H1 (cell line): ENCODE measurements at regions not wholly inside any gene's neighbourhood (a gene's known extent, or its start where the extent isn't known, plus 50 kb on each side); places are given as distances from the start of the nearest gene placed in this dataset.

ENCODE experiments used
- CTCF ChIA-PET: fragments of 300-600 bp; sonication (Branson Sonifier 250); formaldehyde crosslinking; loops from one replicate; lab custom pipeline; 2021; ENCODE audit not compliant: partially characterized antibody; lab: Charles Lee
- POLR2A ChIA-PET: fragments of 300-600 bp; sonication (Branson Sonifier 250); formaldehyde crosslinking; loops from one replicate; lab custom pipeline; 2021; ENCODE audit warnings: inconsistent platforms; ENCODE audit not compliant: partially characterized antibody; lab: Charles Lee
- DNase-seq, 2 experiments: peaks; one replicate each; pipeline versions ENCODE4 v3.0.0 to v3.0.0-alpha.2; 2010 to 2022; ENCODE audit warnings: low spot score in 2 of 2, low read depth in 1 of 2, mixed read lengths in 1 of 2
- FAIRE-seq: peaks from 2 replicates; lab custom pipeline; 2011; peaks lifted over from hg19 to GRCh38; lab: Jason Lieb, UNC
- H2AFZ ChIP-seq: 2 replicates; pipeline ENCODE4 v1.8.1; 2012; ENCODE audit warnings: low read length, inconsistent platforms
- H2AK5ac ChIP-seq: 2 replicates; pipeline ENCODE4 v1.6.1; 2013; ENCODE audit warnings: low read depth, low read length
- H2BK120ac ChIP-seq: replicated peaks from 2 replicates; pipeline ENCODE3; 2013; ENCODE audit warnings: low read depth, low read length, inconsistent platforms
- H2BK12ac ChIP-seq: 2 replicates; pipeline ENCODE4 v1.6.1; 2013; ENCODE audit warnings: low read depth, low read length
- H2BK15ac ChIP-seq: 2 replicates; pipeline ENCODE4 v1.6.1; 2013; ENCODE audit warnings: low read length
- H2BK20ac ChIP-seq: 2 replicates; pipeline ENCODE4 v1.6.1; 2013; ENCODE audit warnings: low read length
- H2BK5ac ChIP-seq: 2 replicates; pipeline ENCODE4 v1.6.1; 2013; ENCODE audit warnings: low read depth, low read length
- H3K14ac ChIP-seq: 2 replicates; pipeline ENCODE4 v1.6.1; 2013; ENCODE audit warnings: inconsistent platforms; ENCODE audit not compliant: insufficient read length
- H3K18ac ChIP-seq: 2 replicates; pipeline ENCODE4 v1.6.1; 2013; ENCODE audit warnings: low read length; ENCODE audit errors: extremely low read depth
- H3K23ac ChIP-seq: 2 replicates; pipeline ENCODE4 v1.6.1; 2013; ENCODE audit warnings: inconsistent platforms; ENCODE audit not compliant: insufficient read length
- H3K23me2 ChIP-seq: 2 replicates; pipeline ENCODE4 v1.6.1; 2013; ENCODE audit warnings: low read depth, low read length
- H3K27ac ChIP-seq: 2 replicates; pipeline ENCODE4 v1.6.1; 2011; ENCODE audit warnings: low read depth, low read length, inconsistent platforms
- H3K27me3 ChIP-seq, 4 experiments: replicated peaks in 1 of 4; 1 replicate in 1 of 4; 2 replicates in 3 of 4; pipeline versions ENCODE4 v1.6.1 to v1.8.1; 2011 to 2013; ENCODE audit warnings: low read length in 3 of 4, mild to moderate bottlenecking in 3 of 4, inconsistent platforms in 2 of 4, mixed read lengths in 2 of 4, moderate library complexity in 1 of 4; ENCODE audit not compliant: control insufficient read depth in 3 of 4, insufficient read depth in 3 of 4; ENCODE audit errors: extremely low read depth in 1 of 4
- H3K36me3 ChIP-seq, 4 experiments: 2 replicates each; pipeline versions ENCODE4 v1.6.1 to v1.8.1; 2011 to 2013; ENCODE audit warnings: mild to moderate bottlenecking in 4 of 4, low read length in 3 of 4, moderate library complexity in 2 of 4, control low read depth in 1 of 4, inconsistent platforms in 1 of 4; ENCODE audit not compliant: insufficient read depth in 4 of 4, control insufficient read depth in 2 of 4
- H3K4ac ChIP-seq: replicated peaks from 2 replicates; pipeline ENCODE3; 2013; ENCODE audit warnings: low read length, low read depth, mixed read lengths, inconsistent platforms; ENCODE audit not compliant: insufficient read length
- H3K4me1 ChIP-seq, 4 experiments: replicated peaks in 1 of 4; 1 replicate in 1 of 4; 2 replicates in 3 of 4; pipeline versions ENCODE4 v1.6.1 to v1.8.1; 2011 to 2013; ENCODE audit warnings: low read length in 3 of 4, inconsistent platforms in 2 of 4, mixed read lengths in 1 of 4; ENCODE audit not compliant: insufficient read depth in 4 of 4, control insufficient read depth in 3 of 4
- H3K4me2 ChIP-seq, 2 experiments: 2 replicates each; pipeline versions ENCODE4 v1.6.1 to v1.8.1; 2011 to 2013; ENCODE audit warnings: low read depth in 2 of 2, low read length in 2 of 2, control low read depth in 1 of 2, inconsistent platforms in 1 of 2, mild to moderate bottlenecking in 1 of 2; ENCODE audit not compliant: insufficient read depth in 1 of 2
- H3K4me3 ChIP-seq, 4 experiments: fragments of 200-600, 300-600 bp in 1 of 4; sonication (generic), shearing (Covaris generic), sonication (Bioruptor Twin) in 1 of 4; 2 replicates each; pipeline versions ENCODE4 v1.5.1 to v1.8.1; 2011 to 2016; ENCODE audit warnings: low read length in 4 of 4, low read depth in 3 of 4, control low read depth in 2 of 4, inconsistent platforms in 2 of 4, mild to moderate bottlenecking in 2 of 4, mixed read lengths in 1 of 4, moderate library complexity in 1 of 4; ENCODE audit not compliant: insufficient read depth in 2 of 4; ENCODE audit errors: extremely low read depth in 1 of 4
- H3K56ac ChIP-seq: replicated peaks from 2 replicates; pipeline ENCODE3; 2013; ENCODE audit warnings: low read depth, mild to moderate bottlenecking, mixed read lengths, low read length, inconsistent platforms; ENCODE audit not compliant: insufficient read length
- H3K79me1 ChIP-seq: 2 replicates; pipeline ENCODE4 v1.6.1; 2013; ENCODE audit warnings: low read depth, low read length, control low read depth
- H3K79me2 ChIP-seq, 2 experiments: 2 replicates each; pipeline versions ENCODE4 v1.6.1 to v1.8.1; 2012 to 2013; ENCODE audit warnings: low read length in 2 of 2, mild to moderate bottlenecking in 2 of 2, inconsistent platforms in 1 of 2; ENCODE audit not compliant: insufficient read depth in 2 of 2, control insufficient read depth in 1 of 2
- H3K9ac ChIP-seq, 4 experiments: replicated peaks in 1 of 4; 1 replicate in 1 of 4; 2 replicates in 3 of 4; pipeline versions ENCODE4 v1.6.1 to v1.8.1; 2011 to 2013; ENCODE audit warnings: low read depth in 3 of 4, low read length in 3 of 4, control low read depth in 2 of 4, mild to moderate bottlenecking in 2 of 4, moderate library complexity in 2 of 4, inconsistent platforms in 1 of 4; ENCODE audit errors: extremely low read depth in 1 of 4
- H3K9me3 ChIP-seq, 2 experiments: 2 replicates each; pipeline versions ENCODE4 v1.6.1 to v1.8.1; 2012 to 2013; ENCODE audit warnings: mild to moderate bottlenecking in 2 of 2, moderate library complexity in 2 of 2, control low read depth in 1 of 2, inconsistent platforms in 1 of 2, low read depth in 1 of 2, low read length in 1 of 2, mixed read lengths in 1 of 2; ENCODE audit not compliant: insufficient read depth in 2 of 2
- H4K20me1 ChIP-seq, 2 experiments: replicated peaks in 1 of 2; 2 replicates each; pipeline versions ENCODE3 to v1.8.1; 2011 to 2013; ENCODE audit warnings: inconsistent platforms in 2 of 2, low read length in 2 of 2, mild to moderate bottlenecking in 1 of 2; ENCODE audit not compliant: insufficient read depth in 2 of 2, control insufficient read depth in 1 of 2
- H4K5ac ChIP-seq: 2 replicates; pipeline ENCODE4 v1.6.1; 2013; ENCODE audit warnings: low read length, low read depth, mixed read lengths, inconsistent platforms; ENCODE audit not compliant: insufficient read length
- H4K8ac ChIP-seq: 2 replicates; pipeline ENCODE4 v1.8.0; 2013; ENCODE audit warnings: mild to moderate bottlenecking, moderate library complexity, low read length, inconsistent platforms; ENCODE audit not compliant: insufficient read depth; ENCODE audit errors: extremely low read depth
- H4K91ac ChIP-seq: replicated peaks from 2 replicates; pipeline ENCODE3; 2013; ENCODE audit warnings: low read length, mixed read lengths, inconsistent platforms; ENCODE audit not compliant: insufficient read length
- E2F6 ChIP-seq: IDR thresholded peaks from 2 replicates; pipeline ENCODE4 v1.6.1; 2012; ENCODE audit warnings: inconsistent platforms
- EP300 ChIP-seq, 2 experiments: IDR thresholded peaks; 1 replicate in 1 of 2; 2 replicates in 1 of 2; pipeline ENCODE4 v1.6.1; 2011 to 2012; ENCODE audit warnings: low read depth in 2 of 2, low read length in 2 of 2, mild to moderate bottlenecking in 2 of 2, borderline replicate concordance in 1 of 2, inconsistent platforms in 1 of 2, moderate library complexity in 1 of 2
- EZH2 ChIP-seq: fragments of 200-600 bp; sonication (generic); IDR thresholded peaks from 2 replicates; pipeline ENCODE4 v1.7.1; 2012; ENCODE audit warnings: low read depth, mild to moderate bottlenecking, moderate library complexity, low read length, inconsistent platforms; ENCODE audit not compliant: severe bottlenecking
- GTF2F1 ChIP-seq: IDR thresholded peaks from 2 replicates; pipeline ENCODE4 v1.6.1; 2012; ENCODE audit warnings: low read depth, low read length, improper control_type of control experiment, borderline replicate concordance
- JUND ChIP-seq: IDR thresholded peaks from 2 replicates; pipeline ENCODE4 v1.6.1; 2011; ENCODE audit warnings: mild to moderate bottlenecking, improper control_type of control experiment, low read length
- NRF1 ChIP-seq: IDR thresholded peaks from 2 replicates; pipeline ENCODE4 v1.6.1; 2011; ENCODE audit warnings: mild to moderate bottlenecking, low read depth, low read length, improper control_type of control experiment
- RFX5 ChIP-seq: IDR thresholded peaks from 2 replicates; pipeline ENCODE4 v1.6.1; 2011; ENCODE audit warnings: low read depth, low read length, improper control_type of control experiment, borderline replicate concordance
- SAP30 ChIP-seq: fragments of 300-600 bp; sonication (generic); IDR thresholded peaks from 2 replicates; pipeline ENCODE4 v1.7.1; 2012; ENCODE audit warnings: low read length, moderate library complexity, mild to moderate bottlenecking, inconsistent platforms; ENCODE audit not compliant: insufficient read depth, insufficient replicate concordance
- WGBS, 2 experiments: shearing (Covaris generic) in 1 of 2; methylation state at CpG; one replicate each; pipeline versions ENCODE4 v1.1.6 to v1.1.7; 2013 to 2015; ENCODE audit warnings: low lambda C conversion rate in 2 of 2, mixed read lengths in 2 of 2, inconsistent platforms in 1 of 2, low coverage in 1 of 2, missing lambda C conversion rate in 1 of 2; ENCODE audit not compliant: insufficient replicate concordance in 2 of 2, insufficient coverage in 1 of 2, insufficient read length in 1 of 2; ENCODE audit errors: extremely low coverage in 1 of 2, missing lambda C conversion rate in 1 of 2; 5-methylcytosine and 5-hydroxymethylcytosine counted together
- TF ChIP-seq, protein P1 (sequence below), 3 experiments: IDR thresholded peaks; 1 replicate in 2 of 3; 2 replicates in 1 of 3; pipeline versions ENCODE4 v1.5.1 to v1.6.1; 2011; ENCODE audit warnings: low read length in 3 of 3, mild to moderate bottlenecking in 3 of 3, inconsistent platforms in 2 of 3, low read depth in 1 of 3, moderate library complexity in 1 of 3; ENCODE audit not compliant: insufficient read depth in 1 of 3; ENCODE audit errors: control extremely low read depth in 1 of 3

GRCh38 chr2:191538334-191538903, 139.5 kb upstream of the NABP1 start:
- ChIA-PET POLR2A (interaction anchor here (0.9 kb wide), 1 partner anchor 292 kb away, joined by 3 read pairs; no protein-coding TSS in a partner anchor), CTCF (interaction anchor here (0.6 to 6.4 kb wide), 26 partner anchors 9 to 487 kb away, joined by 3 to 91 read pairs (median 6); no protein-coding TSS in a partner anchor)
- Histone ChIP-seq H3K27ac (no peak overlapping the region), H4K91ac (no peak overlapping the region), H3K23ac (no peak overlapping the region), H3K18ac (no peak overlapping the region), H3K36me3 (no peaks in the 10 kb centered on the region), H3K9me3 (no peaks in the 10 kb centered on the region), H3K79me2 (no peaks in the 10 kb centered on the region), H4K20me1 (no peaks in the 10 kb centered on the region), H2BK12ac (no peak overlapping the region), H3K14ac (no peak overlapping the region), H2AFZ (peak overlapping the region; percentile 91), H2BK15ac (no peak overlapping the region), H4K8ac (no peak overlapping the region), H3K23me2 (no peaks in the 10 kb centered on the region), H3K9ac (no peak overlapping the region), H3K4ac (no peak overlapping the region), H3K4me1 (peaks cover 3 to 12% (median 4%) of the 10 kb centered on the region in 4 experiments; a peak in 4 of 7 replicates), H3K27me3 (no peaks in the 10 kb centered on the region), H2BK5ac (peak overlapping the region; percentile 13; the same call in 1 of the 2 replicates), H2BK20ac (no peak overlapping the region), H2BK120ac (no peak overlapping the region), H4K5ac (no peak overlapping the region), H3K79me1 (no peaks in the 10 kb centered on the region), H3K4me3 (no peak overlapping the region), H2AK5ac (no peak overlapping the region), H3K4me2 (peak overlapping the region in 1 of 2 experiments; percentile 34; a peak in 1 of 4 replicates), H3K56ac (no peak overlapping the region)
- DNase-seq, result no peak
- no peak for FAIRE-seq
- 76% methylated on average over 7 of the region's 7 CpGs; no CpG with 5 or more reads in 1 of the 2 experiments for WGBS, 2 experiments
- TF ChIP-seq EZH2, result no peak
- TF ChIP-seq, protein P1, sequence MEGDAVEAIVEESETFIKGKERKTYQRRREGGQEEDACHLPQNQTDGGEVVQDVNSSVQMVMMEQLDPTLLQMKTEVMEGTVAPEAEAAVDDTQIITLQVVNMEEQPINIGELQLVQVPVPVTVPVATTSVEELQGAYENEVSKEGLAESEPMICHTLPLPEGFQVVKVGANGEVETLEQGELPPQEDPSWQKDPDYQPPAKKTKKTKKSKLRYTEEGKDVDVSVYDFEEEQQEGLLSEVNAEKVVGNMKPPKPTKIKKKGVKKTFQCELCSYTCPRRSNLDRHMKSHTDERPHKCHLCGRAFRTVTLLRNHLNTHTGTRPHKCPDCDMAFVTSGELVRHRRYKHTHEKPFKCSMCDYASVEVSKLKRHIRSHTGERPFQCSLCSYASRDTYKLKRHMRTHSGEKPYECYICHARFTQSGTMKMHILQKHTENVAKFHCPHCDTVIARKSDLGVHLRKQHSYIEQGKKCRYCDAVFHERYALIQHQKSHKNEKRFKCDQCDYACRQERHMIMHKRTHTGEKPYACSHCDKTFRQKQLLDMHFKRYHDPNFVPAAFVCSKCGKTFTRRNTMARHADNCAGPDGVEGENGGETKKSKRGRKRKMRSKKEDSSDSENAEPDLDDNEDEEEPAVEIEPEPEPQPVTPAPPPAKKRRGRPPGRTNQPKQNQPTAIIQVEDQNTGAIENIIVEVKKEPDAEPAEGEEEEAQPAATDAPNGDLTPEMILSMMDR (IDR thresholded peaks at IDR 0.05; ENCODE audit: control extremely low read depth in 1 of 3, insufficient read depth in 1 of 3, low read depth in 1 of 3, low read length in 3 of 3), result no peak
- no peak for TF ChIP-seq RFX5
- no peak for TF ChIP-seq GTF2F1
- no peak for TF ChIP-seq EP300 (IDR thresholded peaks at IDR 0.05; ENCODE audit: borderline replicate concordance in 1 of 2, low read depth in 2 of 2, low read length in 2 of 2)
- TF ChIP-seq NRF1, result no peak
- TF ChIP-seq SAP30, result no peak
- TF ChIP-seq E2F6, result no peak
- TF ChIP-seq JUND, result no peak
